ENCODE measurements at regions not wholly inside any gene's neighbourhood (a gene's known extent, or its start where the extent isn't known, plus 50 kb on each side); places are given as distances from the start of the nearest gene placed in this dataset.
"Not testable (repeated sequence)": the region's sequence is repeated elsewhere in the genome, so short reads cannot be mapped to it uniquely, and the experiment has no call there.

DNA sequence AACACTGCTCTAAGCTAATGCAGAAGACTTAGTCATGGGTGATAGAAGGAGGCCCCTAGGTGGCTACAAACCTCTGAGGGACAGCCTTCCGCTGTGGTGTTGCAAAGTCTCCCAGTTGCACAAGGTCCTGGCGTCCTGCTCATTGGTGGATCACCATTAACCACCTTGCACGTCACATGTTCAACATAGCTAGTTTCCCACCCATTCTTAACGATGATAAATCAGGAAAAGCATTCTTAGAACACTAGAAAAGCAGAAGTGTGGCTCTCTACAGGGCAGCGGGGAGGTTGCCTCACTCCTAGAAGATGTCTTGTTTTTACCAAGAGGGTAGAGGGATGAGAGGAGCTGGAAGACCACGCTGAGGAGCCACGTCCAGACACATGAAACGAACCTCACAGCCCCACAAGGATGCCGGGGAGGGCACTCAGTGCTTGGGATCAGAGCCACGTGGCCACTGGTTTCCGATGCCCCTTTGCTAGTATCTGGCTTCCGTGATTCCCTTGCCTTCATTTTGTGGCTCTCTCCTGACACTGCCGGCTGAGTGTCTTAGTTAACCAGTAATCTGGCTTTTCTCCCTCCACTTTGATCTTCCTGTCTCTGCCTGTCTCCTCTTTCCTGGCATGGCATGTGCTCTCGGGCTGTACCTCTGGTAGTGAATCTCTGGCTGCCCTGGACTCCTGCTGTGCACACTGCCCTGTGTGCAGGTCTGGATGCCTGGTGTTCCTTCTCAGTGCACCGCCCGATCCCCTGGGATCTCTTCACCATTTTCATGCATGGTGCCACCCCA lies 91.4 kb upstream of the NEDD9 start:
- DNase-seq = no peak

DNA sequence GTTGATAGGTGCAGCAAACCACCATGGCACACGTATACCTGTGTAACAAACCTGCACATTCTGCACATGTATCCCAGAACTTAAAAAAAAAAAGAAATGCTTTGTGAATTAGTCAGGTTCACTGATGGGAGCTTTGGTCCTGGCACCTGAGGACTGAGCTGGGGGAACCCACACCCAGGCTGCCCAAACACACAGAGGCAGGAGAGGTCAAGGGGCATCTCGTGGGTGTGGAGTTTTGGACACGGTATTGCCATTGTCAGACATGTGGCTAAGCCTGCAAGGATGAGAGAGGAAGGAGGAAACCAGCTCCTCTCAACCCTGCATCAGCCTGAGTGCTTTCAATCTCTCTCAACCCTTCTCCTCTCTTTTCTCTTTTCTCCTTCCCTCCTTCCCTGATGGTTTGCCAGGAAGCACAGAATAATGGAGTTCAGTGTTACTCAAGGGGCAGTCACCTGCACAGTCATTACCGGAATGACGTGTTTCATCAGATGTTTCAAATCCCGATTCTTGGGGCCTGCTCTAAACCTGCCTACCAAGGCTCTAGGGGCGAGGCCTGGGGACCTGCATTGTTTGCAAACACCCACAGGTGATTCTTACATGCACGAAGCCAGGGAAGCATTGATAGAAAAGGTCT lies 89.9 kb upstream of the NEDD9 start:
- DNase-seq = no peak

DNA sequence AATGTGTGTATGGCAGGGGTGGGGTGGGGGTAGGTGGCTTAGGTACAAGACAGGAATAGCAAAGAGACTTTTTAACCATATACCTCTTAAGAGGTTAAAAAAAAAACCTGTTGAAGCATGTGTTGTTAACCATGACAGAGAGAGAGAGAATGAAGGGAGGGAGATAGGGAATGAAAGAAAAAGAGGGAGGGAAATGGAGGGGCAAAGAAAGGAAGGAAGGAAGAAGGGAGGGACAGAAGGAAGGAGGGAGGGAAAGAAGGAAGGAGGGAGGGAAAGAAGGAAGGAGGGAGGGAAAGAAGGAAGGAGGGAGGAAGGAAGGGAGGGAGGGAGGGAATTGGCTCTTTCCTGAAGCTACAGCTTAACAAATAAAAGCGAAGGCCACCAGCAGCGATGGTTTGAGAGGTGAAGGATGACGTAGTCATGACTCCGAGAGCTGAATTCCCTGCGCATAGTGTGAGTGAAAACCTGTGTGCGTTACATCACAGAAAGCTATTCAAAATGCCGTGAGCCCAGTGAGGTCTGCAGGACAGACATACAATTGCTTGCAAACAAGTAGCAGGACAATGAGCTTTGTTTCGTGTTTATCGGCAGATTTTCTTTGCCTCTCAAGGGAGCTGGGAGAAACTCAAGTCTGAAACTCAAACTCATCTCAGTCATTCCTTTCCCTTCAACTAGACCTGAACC lies 88.6 kb upstream of the NEDD9 start:
- no peak for DNase-seq

DNA sequence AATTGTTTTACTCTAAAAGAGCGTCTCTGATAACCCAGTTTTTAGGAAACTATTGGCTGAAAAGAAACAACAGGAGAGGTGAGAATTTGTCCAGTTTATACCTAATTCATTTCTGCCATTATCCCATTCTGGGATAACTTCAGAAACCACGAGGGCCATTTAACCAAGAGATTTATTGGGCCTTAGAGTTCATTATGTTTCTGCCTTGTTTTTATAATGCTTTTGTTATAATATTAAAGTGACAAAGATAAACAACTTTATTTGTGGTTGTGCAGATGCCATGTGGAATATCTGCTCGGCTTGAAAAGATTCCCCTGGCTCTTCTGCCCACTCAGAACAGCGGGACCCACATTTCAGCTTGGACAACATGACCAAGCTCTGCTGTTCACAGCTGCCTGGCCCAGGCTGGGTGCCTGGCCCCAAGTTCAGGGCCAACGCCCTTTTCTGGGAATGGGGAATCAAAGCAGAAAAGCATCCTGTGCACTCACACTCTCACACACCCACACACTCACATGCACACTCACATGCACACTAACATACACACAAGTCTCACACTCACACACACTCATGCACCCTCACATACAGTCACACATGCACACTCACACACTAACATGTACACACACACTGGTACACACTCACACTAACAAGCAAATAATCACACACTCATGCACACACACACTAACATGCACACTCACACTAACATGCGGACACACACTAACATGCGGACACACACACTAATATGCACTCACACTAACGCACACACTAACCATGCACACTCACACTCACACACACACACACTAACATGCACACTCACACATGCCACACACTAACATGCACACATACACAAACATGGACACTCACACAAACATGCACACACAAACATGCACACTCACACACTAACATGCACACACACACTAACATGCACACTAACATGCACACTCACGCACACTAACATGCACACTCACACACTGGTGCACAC lies 86.7 kb upstream of the NEDD9 start:
- no peak for DNase-seq

- DNase-seq = peak; percentile 99
These were observed 85.7 kb upstream of the NEDD9 start for GRCh38 chr6:11317885-11318771.

GRCh38 chr6:11315743-11316437 lies 83.4 kb upstream of the NEDD9 start:
- peak; percentile 98 for DNase-seq

DNA sequence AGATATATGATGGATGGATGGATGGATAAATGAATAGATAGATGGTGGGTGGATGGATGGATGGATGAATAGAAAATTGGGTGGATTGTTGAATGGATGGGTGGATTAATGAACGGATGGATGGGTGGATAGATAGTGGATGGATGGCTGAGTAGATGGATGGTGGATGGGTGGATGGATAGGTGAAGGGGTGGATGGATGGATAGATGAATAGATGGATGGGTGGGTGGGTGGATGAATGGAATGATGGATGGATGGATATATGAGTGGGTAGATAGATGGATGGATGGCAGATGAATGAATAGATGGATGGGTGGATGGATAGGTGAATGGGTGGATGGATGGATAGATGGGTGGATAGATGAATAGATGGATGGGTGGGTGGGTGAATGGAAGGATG lies 80.7 kb upstream of the NEDD9 start:
- no peak for DNase-seq

- no peak for DNase-seq
These were observed 79.5 kb upstream of the NEDD9 start for GRCh38 chr6:11311970-11312369.

GRCh38 chr6:11309947-11310665 lies 77.6 kb upstream of the NEDD9 start:
- DNase-seq = peak; percentile 8

GRCh38 chr6:11307226-11307625 lies 74.8 kb upstream of the NEDD9 start:
- DNase-seq = no peak

DNA sequence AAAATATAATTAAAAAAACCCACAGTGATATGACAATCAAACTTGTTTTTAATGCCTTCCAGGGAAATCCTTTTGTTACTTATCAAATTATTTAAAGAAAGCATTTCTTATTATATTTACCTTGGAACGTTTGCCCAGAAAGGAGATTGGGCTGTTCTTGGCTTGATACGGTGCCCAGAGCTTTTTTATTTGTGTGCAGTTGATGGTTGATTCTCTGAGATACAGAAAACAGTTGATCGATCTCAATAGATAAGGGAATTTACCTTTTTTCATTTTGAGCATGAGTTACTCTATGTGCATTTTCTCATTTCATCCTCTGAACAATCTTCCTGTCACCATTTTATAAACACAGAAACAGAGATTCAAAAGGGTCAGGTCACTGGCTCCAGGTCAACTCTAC lies 72.5 kb upstream of the NEDD9 start:
- DNase-seq = no peak

DNA sequence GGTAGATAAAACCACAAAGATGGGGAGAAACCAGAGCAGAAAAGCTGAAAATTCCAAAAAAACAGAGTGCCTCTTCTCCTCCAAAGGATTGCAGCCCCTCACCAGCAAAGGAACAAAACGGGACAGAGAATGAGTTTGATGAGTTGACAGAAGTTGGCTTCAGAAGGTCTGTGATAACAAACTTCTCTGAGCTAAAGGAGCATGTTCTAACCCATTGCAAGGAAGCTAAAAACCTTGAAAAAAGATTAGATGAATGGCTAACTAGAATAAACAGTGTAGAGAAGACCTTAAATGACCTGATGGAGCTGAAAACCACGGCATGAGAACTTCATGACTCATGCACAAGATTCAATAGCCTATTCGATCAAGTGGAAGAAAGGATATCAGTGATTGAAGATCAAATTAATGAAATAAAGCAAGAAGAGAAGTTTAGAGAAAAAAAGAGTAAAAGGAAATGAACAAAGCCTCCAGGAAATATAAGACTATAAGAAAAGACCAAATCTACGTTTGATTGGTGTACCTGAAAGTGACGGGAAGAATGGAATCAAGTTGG lies 67.5 kb upstream of the NEDD9 start:
- not testable (repeated sequence) for DNase-seq

GRCh38 chr6:11299421-11299784 lies 66.9 kb upstream of the NEDD9 start:
- not testable (repeated sequence) for DNase-seq

- DNase-seq = no peak
These were observed 66.4 kb upstream of the NEDD9 start for GRCh38 chr6:11298651-11299420.

- no peak for DNase-seq
These were observed 64.9 kb upstream of the NEDD9 start for GRCh38 chr6:11297376-11297729.

GRCh38 chr6:11296449-11297375 lies 64.2 kb upstream of the NEDD9 start:
- no peak for DNase-seq

DNA sequence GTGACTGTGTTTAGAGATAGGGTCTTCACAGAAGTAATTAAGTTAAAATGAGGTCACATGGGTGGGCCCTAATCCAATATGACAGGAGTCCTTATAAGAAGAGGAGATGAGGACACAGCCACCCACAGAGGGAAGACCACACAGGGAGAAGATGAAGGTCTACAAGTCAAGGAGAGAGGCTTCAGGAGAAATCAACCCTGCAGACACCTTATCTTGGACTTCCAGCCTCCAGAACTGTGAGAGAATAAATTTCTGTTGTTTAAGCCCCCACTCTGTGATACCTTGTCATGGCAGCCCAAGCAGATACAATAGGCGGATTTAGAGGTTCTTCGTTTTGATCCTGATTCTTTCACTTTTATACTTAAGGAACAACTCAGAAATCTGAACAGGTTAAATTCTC lies 63.5 kb upstream of the NEDD9 start:
- DNase-seq = no peak

- DNase-seq = no peak
These were observed 61.8 kb upstream of the NEDD9 start for GRCh38 chr6:11294228-11294627.

Data from HCEC 1CT (cell line).